ENCODE measurements at regions not wholly inside any gene's neighbourhood (a gene's known extent, or its start where the extent isn't known, plus 50 kb on each side); places are given as distances from the start of the nearest gene placed in this dataset.

DNA sequence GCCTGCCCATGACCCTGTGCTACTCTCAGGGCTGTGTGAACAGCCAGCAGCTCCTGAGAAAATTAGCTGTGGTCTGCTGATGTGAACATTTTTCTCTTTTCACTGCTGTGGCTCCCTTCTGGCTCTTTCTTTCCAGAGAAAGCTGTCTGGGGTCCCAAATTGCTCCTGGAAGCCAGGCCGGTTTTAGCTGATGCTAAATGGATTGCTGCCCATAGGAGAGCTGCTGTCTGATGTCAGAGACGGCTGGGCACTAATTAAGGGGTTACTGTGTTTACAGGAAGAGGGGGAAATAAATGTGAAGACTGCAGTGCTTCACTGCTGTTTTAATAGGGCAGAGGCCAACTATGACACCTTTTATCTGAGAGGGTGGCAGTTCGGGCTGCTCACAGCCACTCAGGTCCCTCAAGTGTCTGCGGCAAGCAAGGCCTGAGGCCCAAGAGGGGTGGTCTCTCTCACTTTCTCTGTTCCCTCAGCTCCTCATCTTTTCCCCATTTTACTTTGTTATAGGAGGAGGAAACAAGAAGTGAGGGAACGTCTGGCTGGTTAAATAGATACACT lies 106.0 kb upstream of the GNG12 start:
- H4K20me1 ChIP-seq (ENCODE audit: insufficient read depth): no peaks in the 10 kb centered on the region
- H3K36me3 ChIP-seq (ENCODE audit: control insufficient read depth in 1 of 2, insufficient read depth in 2 of 2, low read length in 2 of 2): no peaks in the 10 kb centered on the region
- no peaks in the 10 kb centered on the region for H3K79me2 ChIP-seq (ENCODE audit: insufficient read depth, low read length)
- H3K9me3 ChIP-seq (ENCODE audit: control insufficient read depth in 1 of 2, insufficient read depth in 1 of 2, low read depth in 1 of 2, low read length in 2 of 2): no peaks in the 10 kb centered on the region
- no peak overlapping the region for H3K27ac ChIP-seq (ENCODE audit: low read depth, low read length)
- BruUV-seq (replicated peaks): no TSS peak
- ChIA-PET CTCF (no interaction called here), POLR2A (no interaction called here), RAD21 (ENCODE audit: low non-redundant PET in 1 of 2, low total read pairs in 2 of 2, uncharacterized antibody in 2 of 2, unreplicated experiment in 2 of 2) (no interaction called here)
- TF ChIP-seq CBX3 (IDR thresholded peaks at IDR 0.05; ENCODE audit: low read depth) (no peak), EZH2phosphoT487 (IDR thresholded peaks at IDR 0.05; ENCODE audit: borderline replicate concordance) (no peak), CEBPB (IDR thresholded peaks at IDR 0.05; ENCODE audit: low read depth) (no peak), POLR2AphosphoS5 (IDR thresholded peaks at IDR 0.05; ENCODE audit: low read depth, low read length) (no peak), ZNF274 (IDR thresholded peaks at IDR 0.05; ENCODE audit: low read depth, low read length) (no peak), EGR1 (IDR thresholded peaks at IDR 0.05; ENCODE audit: low read depth) (no peak), SP1 (IDR thresholded peaks at IDR 0.05; ENCODE audit: low read depth) (no peak), RAD21 (IDR thresholded peaks at IDR 0.05; ENCODE audit: low read depth) (no peak), SIN3A (IDR thresholded peaks at IDR 0.05; ENCODE audit: low read depth) (no peak), FOSL1 (IDR thresholded peaks at IDR 0.05; ENCODE audit: low read depth) (no peak), YY1 (IDR thresholded peaks at IDR 0.05; ENCODE audit: extremely low read depth, insufficient replicate concordance, low read depth, low read length) (no peak), REST (IDR thresholded peaks at IDR 0.05; ENCODE audit: low read depth) (no peak), SRF (IDR thresholded peaks at IDR 0.05; ENCODE audit: low read depth) (no peak), ZFX (IDR thresholded peaks at IDR 0.05) (no peak)
- TF ChIP-seq, protein P1, sequence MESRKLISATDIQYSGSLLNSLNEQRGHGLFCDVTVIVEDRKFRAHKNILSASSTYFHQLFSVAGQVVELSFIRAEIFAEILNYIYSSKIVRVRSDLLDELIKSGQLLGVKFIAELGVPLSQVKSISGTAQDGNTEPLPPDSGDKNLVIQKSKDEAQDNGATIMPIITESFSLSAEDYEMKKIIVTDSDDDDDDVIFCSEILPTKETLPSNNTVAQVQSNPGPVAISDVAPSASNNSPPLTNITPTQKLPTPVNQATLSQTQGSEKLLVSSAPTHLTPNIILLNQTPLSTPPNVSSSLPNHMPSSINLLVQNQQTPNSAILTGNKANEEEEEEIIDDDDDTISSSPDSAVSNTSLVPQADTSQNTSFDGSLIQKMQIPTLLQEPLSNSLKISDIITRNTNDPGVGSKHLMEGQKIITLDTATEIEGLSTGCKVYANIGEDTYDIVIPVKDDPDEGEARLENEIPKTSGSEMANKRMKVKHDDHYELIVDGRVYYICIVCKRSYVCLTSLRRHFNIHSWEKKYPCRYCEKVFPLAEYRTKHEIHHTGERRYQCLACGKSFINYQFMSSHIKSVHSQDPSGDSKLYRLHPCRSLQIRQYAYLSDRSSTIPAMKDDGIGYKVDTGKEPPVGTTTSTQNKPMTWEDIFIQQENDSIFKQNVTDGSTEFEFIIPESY (IDR thresholded peaks at IDR 0.05; ENCODE audit: extremely low read depth, insufficient replicate concordance, low read length): no peak
- no peak overlapping the region for H3K4me2 ChIP-seq (ENCODE audit: low read length)
- H3K4me3 ChIP-seq (replicated peaks in 1 of 2; ENCODE audit: low read depth in 1 of 2, low read length in 2 of 2): no peak overlapping the region
- ATAC-seq (no peak), DNase-seq (ENCODE audit: low read depth, low spot score) (no peak)
- no peaks in the 10 kb centered on the region for H3K4me1 ChIP-seq (ENCODE audit: control insufficient read depth in 1 of 2, insufficient read depth in 2 of 2, low read length in 2 of 2)
- H3K27me3 ChIP-seq (ENCODE audit: insufficient read depth, low read length): no peaks in the 10 kb centered on the region
- intact Hi-C loops (cut with micrococcal nuclease): no loop called here
- H2AFZ ChIP-seq (ENCODE audit: low read depth, low read length, poor library complexity, severe bottlenecking): no peak overlapping the region
- no peaks in the 10 kb centered on the region for H3K9me2 ChIP-seq (ENCODE audit: insufficient read depth)
- H3K9ac ChIP-seq (ENCODE audit: low read length): no peak overlapping the region
